ENCODE measurements at regions not wholly inside any gene's neighbourhood (a gene's known extent, or its start where the extent isn't known, plus 50 kb on each side); places are given as distances from the start of the nearest gene placed in this dataset.
A peak's percentile ranks its signal among the peaks of the same experiment; 100 is the strongest.

- DNase-seq: peak in 1 of 2 experiments; percentile 74
- ChIA-PET CTCF (no interaction called here), POLR2A (ENCODE audit: unreplicated experiment) (no interaction called here)
- Histone ChIP-seq H4K20me1 (ENCODE audit: insufficient read depth) (no peaks in the 10 kb centered on the region), H3K4me1 (replicated peaks; ENCODE audit: insufficient read depth) (peaks cover 9% of the 10 kb centered on the region; the same call in 1 of the 2 replicates), H3K36me3 (ENCODE audit: low read depth) (no peaks in the 10 kb centered on the region), H3K9me2 (ENCODE audit: insufficient read depth) (no peaks in the 10 kb centered on the region), H3K27ac (no peak overlapping the region), H3K9me3 (ENCODE audit: insufficient read depth, low read depth) (no peaks in the 10 kb centered on the region), H3K4me2 (no peak overlapping the region), H3F3A (ENCODE audit: insufficient read depth, low read depth) (no peaks in the 10 kb centered on the region), H3K79me2 (ENCODE audit: low read depth) (no peaks in the 10 kb centered on the region), H3K4me3 (no peak overlapping the region), H3K27me3 (ENCODE audit: insufficient read depth, low read depth) (peaks cover 52% of the 10 kb centered on the region), H2AFZ (no peak overlapping the region)
- no TSS peak for BruUV-seq (replicated peaks)
- TF ChIP-seq EZH2 (IDR thresholded peaks at IDR 0.05; ENCODE audit: low read depth): no peak
- TF ChIP-seq CTCF (conservative IDR thresholded peaks at IDR 0.05): no peak
- intact Hi-C loops (cut with micrococcal nuclease; ENCODE audit: unreplicated experiment): loop anchor here (2.0 to 5.0 kb wide), 2 partner anchors 45 to 130 kb away; partner anchors contain the start of gene GLI2
Measured at GRCh38 chr2:120867290-120868241, 131.9 kb downstream of the GLI2 start.

GRCh38 chr2:120868366-120868765, 132.7 kb downstream of the GLI2 start:
- POLR2A ChIA-PET (ENCODE audit: unreplicated experiment): no interaction called here
- intact Hi-C loops (cut with micrococcal nuclease; ENCODE audit: unreplicated experiment): loop anchor here (5.0 kb wide), 1 partner anchor 131 kb away; the partner anchor contains the start of gene GLI2
- H3K27ac ChIP-seq: no peak overlapping the region
- H3K79me2 ChIP-seq (ENCODE audit: low read depth): no peaks in the 10 kb centered on the region
- no peaks in the 10 kb centered on the region for H3K9me2 ChIP-seq (ENCODE audit: insufficient read depth)
- no peak overlapping the region for H2AFZ ChIP-seq
- no TSS peak for BruUV-seq (replicated peaks)
- H3K36me3 ChIP-seq (ENCODE audit: low read depth): no peaks in the 10 kb centered on the region
- H4K20me1 ChIP-seq (ENCODE audit: insufficient read depth): no peaks in the 10 kb centered on the region
- peaks cover 7% of the 10 kb centered on the region; the same call in 1 of the 2 replicates for H3K4me1 ChIP-seq (replicated peaks; ENCODE audit: insufficient read depth)
- no peaks in the 10 kb centered on the region for H3K9me3 ChIP-seq (ENCODE audit: insufficient read depth, low read depth)
- CTCF ChIA-PET: no interaction called here
- no peak overlapping the region for H3K4me2 ChIP-seq
- H3K4me3 ChIP-seq: no peak overlapping the region
- no peak for TF ChIP-seq EZH2 (IDR thresholded peaks at IDR 0.05; ENCODE audit: low read depth)
- TF ChIP-seq CTCF (conservative IDR thresholded peaks at IDR 0.05): no peak
- H3K27me3 ChIP-seq (ENCODE audit: insufficient read depth, low read depth): peaks cover 60% of the 10 kb centered on the region
- DNase-seq: no peak
- no peaks in the 10 kb centered on the region for H3F3A ChIP-seq (ENCODE audit: insufficient read depth, low read depth)

- Histone ChIP-seq H3K27me3 (ENCODE audit: insufficient read depth, low read depth) (peaks cover 68% of the 10 kb centered on the region), H2AFZ (no peak overlapping the region), H3K36me3 (ENCODE audit: low read depth) (no peaks in the 10 kb centered on the region), H3K79me2 (ENCODE audit: low read depth) (no peaks in the 10 kb centered on the region), H3K27ac (no peak overlapping the region), H3K9me3 (ENCODE audit: insufficient read depth, low read depth) (no peaks in the 10 kb centered on the region), H3K4me3 (no peak overlapping the region), H3F3A (ENCODE audit: insufficient read depth, low read depth) (no peaks in the 10 kb centered on the region), H3K4me2 (no peak overlapping the region), H3K4me1 (replicated peaks; ENCODE audit: insufficient read depth) (no peaks in the 10 kb centered on the region), H4K20me1 (ENCODE audit: insufficient read depth) (no peaks in the 10 kb centered on the region), H3K9me2 (ENCODE audit: insufficient read depth) (no peaks in the 10 kb centered on the region)
- POLR2A ChIA-PET (ENCODE audit: unreplicated experiment): interaction anchor here (0.6 kb wide), 1 partner anchor 11 kb away, joined by 4 read pairs; no protein-coding TSS in a partner anchor
- TF ChIP-seq EZH2 (IDR thresholded peaks at IDR 0.05; ENCODE audit: low read depth) (no peak), CTCF (conservative IDR thresholded peaks at IDR 0.05) (no peak)
- DNase-seq: no peak
- CTCF ChIA-PET: no interaction called here
- no TSS peak for BruUV-seq (replicated peaks)
- intact Hi-C loops (cut with micrococcal nuclease; ENCODE audit: unreplicated experiment): loop anchor here (5.0 kb wide), 1 partner anchor 132 kb away; the partner anchor contains the start of gene GLI2
Measured at GRCh38 chr2:120869036-120869729, 133.5 kb downstream of the GLI2 start.
